Myocyte (in vitro differentiated cells): ENCODE measurements at regions not wholly inside any gene's neighbourhood (a gene's known extent, or its start where the extent isn't known, plus 50 kb on each side); places are given as distances from the start of the nearest gene placed in this dataset.

ENCODE experiments used
- DNase-seq: peaks from one replicate; pipeline ENCODE4 v3.0.0-alpha.2; 2012; ENCODE audit warnings: low read depth

DNA sequence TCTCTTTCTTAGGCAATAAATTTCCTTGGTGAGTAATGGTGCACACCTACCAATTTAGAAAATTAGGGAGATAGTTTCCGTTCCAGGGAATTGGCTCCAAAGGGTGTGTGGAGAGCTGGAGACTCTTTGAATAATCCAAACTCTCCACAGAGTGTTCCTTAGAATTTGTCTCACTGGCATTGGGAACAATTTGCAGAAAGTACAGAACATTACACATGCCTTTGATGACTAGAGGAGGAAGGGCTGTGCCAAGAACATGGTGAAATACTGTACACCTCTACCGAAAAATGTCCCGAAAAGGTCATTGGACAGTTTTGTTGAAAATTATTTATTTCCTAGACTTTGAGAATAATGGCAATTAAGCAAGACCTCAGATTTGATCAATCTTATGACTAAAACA is 214.2 kb upstream of the MPDZ start:
- DNase-seq = no peak

- DNase-seq = no peak
Measured at GRCh38 chr9:13491493-13492424, 212.3 kb upstream of the MPDZ start.

DNA sequence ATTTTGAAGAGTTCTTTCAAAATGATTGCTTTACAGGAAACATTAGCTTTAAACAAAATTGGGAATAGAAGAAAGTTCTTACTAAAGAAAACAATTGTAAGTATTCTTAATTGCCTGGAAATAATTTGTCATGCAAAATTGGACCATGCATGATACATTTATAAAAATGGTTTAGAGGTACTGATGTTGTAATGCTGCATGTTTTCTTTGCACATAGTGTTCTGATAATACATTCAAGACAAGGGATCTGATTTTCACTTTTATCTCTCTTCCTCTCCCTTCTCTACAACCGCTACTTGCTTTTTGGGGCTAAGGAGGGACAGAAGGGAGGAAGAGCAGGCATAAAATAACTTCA is 211.6 kb upstream of the MPDZ start:
- DNase-seq = no peak

- no peak for DNase-seq
Measured at GRCh38 chr9:13487936-13488335, 208.4 kb upstream of the MPDZ start.

- no peak for DNase-seq
Measured at GRCh38 chr9:13487498-13487897, 208.0 kb upstream of the MPDZ start.

GRCh38 chr9:13487071-13487470 is 207.6 kb upstream of the MPDZ start:
- DNase-seq = no peak

GRCh38 chr9:13485068-13485596 is 205.6 kb upstream of the MPDZ start:
- DNase-seq = peak; percentile 90

GRCh38 chr9:13484186-13484585 is 204.7 kb upstream of the MPDZ start:
- DNase-seq = no peak

- no peak for DNase-seq
Measured at GRCh38 chr9:13481274-13481673, 201.8 kb upstream of the MPDZ start.

GRCh38 chr9:13480693-13481092 is 201.2 kb upstream of the MPDZ start:
- DNase-seq = no peak

- DNase-seq = no peak
Measured at GRCh38 chr9:13479096-13479495, 199.6 kb upstream of the MPDZ start.

GRCh38 chr9:13478639-13479038 is 199.1 kb upstream of the MPDZ start:
- peak; percentile 4 for DNase-seq

DNA sequence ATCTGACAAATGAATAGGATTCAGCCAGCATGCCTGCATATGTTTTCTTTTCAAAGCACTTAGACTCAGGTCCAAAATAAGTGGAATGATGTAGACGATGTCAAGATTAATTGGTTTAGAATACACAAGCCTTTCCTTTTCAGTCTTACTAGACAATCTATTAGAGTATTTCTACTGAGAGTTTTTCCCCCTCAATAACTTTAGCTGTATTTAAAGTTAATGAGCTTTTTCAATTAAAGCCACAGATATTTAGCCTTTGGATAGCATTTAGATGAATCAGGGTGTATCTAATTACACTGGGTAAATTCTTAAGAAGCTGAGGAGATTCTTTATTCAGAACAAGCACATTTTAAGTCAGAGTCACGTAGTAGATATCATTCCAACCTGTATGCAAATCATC is 198.7 kb upstream of the MPDZ start:
- DNase-seq = peak; percentile 26

- DNase-seq = no peak
Measured at GRCh38 chr9:13470836-13471235, 191.3 kb upstream of the MPDZ start.

GRCh38 chr9:13467157-13467556 is 187.7 kb upstream of the MPDZ start:
- no peak for DNase-seq

DNA sequence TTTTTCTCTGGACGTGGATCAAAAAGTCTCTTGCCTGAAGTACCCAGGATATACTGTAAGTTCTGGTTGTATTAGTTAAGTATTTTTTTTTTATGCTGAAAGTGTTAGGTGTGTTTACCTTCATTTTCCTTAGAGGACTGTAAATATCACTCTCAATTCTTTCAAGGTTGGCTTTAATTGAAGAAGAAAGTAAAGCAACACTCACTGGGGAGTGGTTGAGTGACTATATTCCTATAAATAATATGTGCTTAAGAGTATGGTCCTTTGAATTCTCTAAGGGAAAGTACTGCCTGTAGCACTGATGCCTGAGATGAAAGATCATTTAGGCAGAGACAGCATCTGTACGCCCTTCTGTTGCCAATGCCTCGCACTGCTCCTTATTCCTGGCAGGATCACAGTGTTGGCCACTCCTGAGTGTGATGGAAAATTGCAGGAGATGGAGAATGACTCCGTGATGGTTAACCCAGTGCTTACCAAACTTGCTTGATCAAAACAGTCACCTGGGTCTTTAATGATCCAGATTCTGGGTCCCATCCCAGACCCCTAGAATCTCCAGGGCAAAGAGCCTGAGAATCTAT is 182.0 kb upstream of the MPDZ start:
- no peak for DNase-seq

GRCh38 chr9:13459071-13459470 is 179.6 kb upstream of the MPDZ start:
- DNase-seq = no peak

DNA sequence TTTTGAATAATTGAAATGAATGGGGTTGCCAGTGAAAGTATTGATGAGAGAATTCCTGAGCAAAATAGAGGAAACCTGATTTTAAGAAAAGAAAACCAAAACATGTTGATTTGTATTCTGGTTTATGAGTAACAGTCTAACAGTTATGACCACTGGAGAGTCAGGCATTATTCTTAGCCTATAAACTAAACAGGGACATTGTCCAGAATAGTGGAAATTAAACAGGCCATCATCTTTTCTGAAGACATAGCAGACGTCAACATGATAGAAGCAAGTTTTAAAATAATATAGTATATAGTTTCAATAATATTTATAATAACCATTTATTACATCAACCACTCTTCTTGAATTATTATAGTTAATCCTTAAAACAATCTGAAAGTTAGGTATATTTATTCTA is 178.3 kb upstream of the MPDZ start:
- no peak for DNase-seq

- peak; percentile 28 for DNase-seq
Measured at GRCh38 chr9:13450723-13451122, 171.2 kb upstream of the MPDZ start.

DNA sequence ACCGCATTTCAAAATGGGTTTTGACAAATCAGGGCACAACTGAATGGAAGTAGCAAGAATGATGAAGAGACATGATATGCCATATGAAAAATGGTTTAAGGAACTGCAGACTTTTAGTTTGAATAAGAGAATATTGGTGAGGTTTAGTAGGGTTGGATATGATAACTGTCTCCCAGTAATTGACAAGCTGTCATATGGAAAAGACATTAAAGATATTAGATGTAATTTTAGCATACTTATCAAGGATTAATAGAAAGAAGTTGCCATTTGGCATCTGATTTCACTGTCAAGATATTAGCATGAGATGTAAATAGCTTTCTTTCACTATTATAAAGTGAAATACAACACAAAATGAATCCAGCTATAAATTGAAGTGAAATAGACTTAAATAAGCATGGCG is 169.0 kb upstream of the MPDZ start:
- DNase-seq = no peak

GRCh38 chr9:13447843-13448422 is 168.4 kb upstream of the MPDZ start:
- DNase-seq = no peak
